Transverse colon (tissue), 4 donors: ENCODE measurements at regions not wholly inside any gene's neighbourhood (a gene's known extent, or its start where the extent isn't known, plus 50 kb on each side); places are given as distances from the start of the nearest gene placed in this dataset.

Experiments used
- DNase-seq: peaks from one replicate; pipeline ENCODE4 v3.0.0-alpha.2; 2019
- H3K27ac ChIP-seq, 4 donors: fragments of 200-600 bp; sonication (generic); 2 replicates each; pipeline ENCODE4 v1.5.1; 2016 to 2018; ENCODE audit warnings: inconsistent platforms in 4 of 4
- H3K27me3 ChIP-seq: fragments of 200-600 bp; sonication (generic); 2 replicates; pipeline ENCODE4 v1.5.1; 2017; ENCODE audit warnings: inconsistent platforms
- H3K36me3 ChIP-seq, 4 donors: fragments of 200-600 bp; sonication (generic); 2 replicates each; pipeline ENCODE4 v1.5.1; 2017 to 2019; ENCODE audit warnings: inconsistent platforms in 4 of 4
- H3K4me1 ChIP-seq, 4 donors: fragments of 200-600 bp; sonication (generic); 2 replicates each; pipeline ENCODE4 v1.5.1; 2017 to 2020; ENCODE audit warnings: inconsistent platforms in 4 of 4
- H3K4me3 ChIP-seq, 4 donors: fragments of 200-600 bp; sonication (generic); 1 replicate in 1 of 4; 2 replicates in 3 of 4; pipeline versions ENCODE4 v1.5.1 to v1.6.1; 2017 to 2019; ENCODE audit warnings: inconsistent platforms in 4 of 4
- H3K9me3 ChIP-seq, 2 donors: fragments of 200-600 bp; sonication (generic); 2 replicates each; pipeline ENCODE4 v1.5.1; 2017 to 2019; ENCODE audit warnings: inconsistent platforms in 2 of 2
- EP300 ChIP-seq: sonication (generic); formaldehyde crosslinking; IDR thresholded peaks from one replicate; pipeline ENCODE4 v1.6.1; 2017; ENCODE audit warnings: antibody characterized with exemption, low read depth
- POLR2A ChIP-seq: fragments of 450-650 bp; IDR thresholded peaks from one replicate; pipeline ENCODE4 v1.6.1; 2016; ENCODE audit warnings: antibody characterized with exemption, mild to moderate bottlenecking, moderate library complexity
- POLR2AphosphoS5 ChIP-seq, 3 donors: sonication (generic); formaldehyde crosslinking; IDR thresholded peaks; one replicate each; pipeline ENCODE4 v1.6.1; 2016; ENCODE audit warnings: antibody characterized with exemption in 3 of 3
- WGBS, 2 donors: methylation state at CpG; one replicate each; pipeline ENCODE4 v1.1.5; 2018; ENCODE audit warnings: low coverage in 1 of 2; 5-methylcytosine and 5-hydroxymethylcytosine counted together
- in situ Hi-C, 4 donors: fragments of 200-750 bp; cut with MboI; loops; one replicate each; pipeline versions ENCODE4 v1.15.0 to v1.15.1; 2017; ENCODE audit warnings: low sequenced_read_pairs in 3 of 4, low pct_ligation_motif_present in 1 of 4, low pct_unique_long_range_greater_than_20kb in 1 of 4
- intact Hi-C: fragments of 100-400 bp; cut with DNase I; formaldehyde crosslinking; loops from one replicate; pipeline ENCODE4 v1.15.1; 2023; ENCODE audit warnings: low total_unique reads
- TF ChIP-seq, protein P1 (sequence below), 5 experiments: fragments of 200-600 bp in 3 of 5; fragments of 450-650 bp in 2 of 5; sonication (generic) in 3 of 5; IDR thresholded peaks; 1 replicate in 2 of 5; 2 replicates in 3 of 5; pipeline ENCODE4 v1.5.1; 2016 to 2017; ENCODE audit warnings: antibody characterized with exemption in 5 of 5, inconsistent platforms in 3 of 5, mild to moderate bottlenecking in 2 of 5, moderate library complexity in 1 of 5

DNA sequence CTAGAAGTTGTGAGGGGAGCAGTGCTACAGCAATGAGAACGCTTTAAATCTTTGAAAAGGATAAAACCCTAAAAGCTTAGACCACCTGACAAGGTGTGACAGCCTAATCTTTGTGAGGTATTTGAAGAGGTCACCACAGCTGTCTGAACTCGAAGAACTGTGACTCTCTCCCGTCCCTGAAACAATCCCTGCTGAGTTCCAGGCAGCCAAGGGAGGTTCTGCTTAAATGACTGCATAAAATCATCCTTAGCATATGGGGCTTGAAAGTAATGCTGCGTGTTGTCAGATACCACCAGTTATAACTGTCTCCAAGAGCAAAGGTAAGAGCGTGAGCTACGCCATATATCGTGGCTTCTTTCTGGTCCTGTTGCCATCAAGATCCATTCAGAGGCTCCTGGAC lies 696.3 kb downstream of the PCDH7 start:
- TF ChIP-seq, protein P1, sequence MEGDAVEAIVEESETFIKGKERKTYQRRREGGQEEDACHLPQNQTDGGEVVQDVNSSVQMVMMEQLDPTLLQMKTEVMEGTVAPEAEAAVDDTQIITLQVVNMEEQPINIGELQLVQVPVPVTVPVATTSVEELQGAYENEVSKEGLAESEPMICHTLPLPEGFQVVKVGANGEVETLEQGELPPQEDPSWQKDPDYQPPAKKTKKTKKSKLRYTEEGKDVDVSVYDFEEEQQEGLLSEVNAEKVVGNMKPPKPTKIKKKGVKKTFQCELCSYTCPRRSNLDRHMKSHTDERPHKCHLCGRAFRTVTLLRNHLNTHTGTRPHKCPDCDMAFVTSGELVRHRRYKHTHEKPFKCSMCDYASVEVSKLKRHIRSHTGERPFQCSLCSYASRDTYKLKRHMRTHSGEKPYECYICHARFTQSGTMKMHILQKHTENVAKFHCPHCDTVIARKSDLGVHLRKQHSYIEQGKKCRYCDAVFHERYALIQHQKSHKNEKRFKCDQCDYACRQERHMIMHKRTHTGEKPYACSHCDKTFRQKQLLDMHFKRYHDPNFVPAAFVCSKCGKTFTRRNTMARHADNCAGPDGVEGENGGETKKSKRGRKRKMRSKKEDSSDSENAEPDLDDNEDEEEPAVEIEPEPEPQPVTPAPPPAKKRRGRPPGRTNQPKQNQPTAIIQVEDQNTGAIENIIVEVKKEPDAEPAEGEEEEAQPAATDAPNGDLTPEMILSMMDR (IDR thresholded peaks at IDR 0.05), result no peak
- TF ChIP-seq POLR2AphosphoS5 (IDR thresholded peaks at IDR 0.05) (no peak), POLR2A (no peak), EP300 (no peak)
- intact Hi-C loops (no loop called here), in situ Hi-C loops (no loop called here)
- no peak for DNase-seq
- no peak overlapping the region for H3K4me3 ChIP-seq
- H3K27me3 ChIP-seq, result no peaks in the 10 kb centered on the region
- WGBS, 2 donors, result 84 to 92% methylated on average over 5 to 7 of the region's 7 CpGs
- H3K27ac ChIP-seq, result no peak overlapping the region
- H3K36me3 ChIP-seq, result no peaks in the 10 kb centered on the region
- H3K9me3 ChIP-seq, result no peaks in the 10 kb centered on the region
- H3K4me1 ChIP-seq, result peaks cover 0 to 22% (median 11%) of the 10 kb centered on the region in 4 donors

DNA sequence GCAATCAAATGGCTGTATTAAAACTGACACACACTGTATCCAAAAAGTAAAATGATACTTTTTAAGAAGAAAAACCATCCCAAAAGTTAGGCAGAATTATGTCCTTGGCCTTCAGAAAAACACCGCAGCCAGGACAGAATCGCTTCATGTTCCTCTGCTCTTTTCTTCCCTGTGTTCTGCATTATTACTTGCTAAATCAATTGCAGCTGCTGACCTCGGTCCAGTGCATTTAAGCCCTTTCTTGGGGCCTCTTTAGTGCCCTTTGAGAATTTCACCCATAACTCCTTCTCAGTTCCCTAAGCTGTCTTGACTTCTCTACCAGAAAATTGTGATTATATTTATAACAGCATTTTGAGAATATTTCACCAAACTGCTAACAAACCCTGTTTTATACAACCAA lies 696.9 kb downstream of the PCDH7 start:
- in situ Hi-C loops, result no loop called here
- Histone ChIP-seq H3K4me3 (no peak overlapping the region), H3K27ac (no peak overlapping the region), H3K9me3 (no peaks in the 10 kb centered on the region), H3K36me3 (no peaks in the 10 kb centered on the region), H3K4me1 (peaks cover 0 to 17% (median 8%) of the 10 kb centered on the region in 4 donors), H3K27me3 (no peaks in the 10 kb centered on the region)
- no peak for DNase-seq
- intact Hi-C loops, result no loop called here
- no peak for TF ChIP-seq POLR2AphosphoS5 (IDR thresholded peaks at IDR 0.05)
- TF ChIP-seq EP300, result no peak
- TF ChIP-seq POLR2A, result no peak
- TF ChIP-seq, protein P1 (IDR thresholded peaks at IDR 0.05), result no peak
- 78 to 86% methylated on average over 3 of the region's 3 CpGs for WGBS, 2 donors

DNA sequence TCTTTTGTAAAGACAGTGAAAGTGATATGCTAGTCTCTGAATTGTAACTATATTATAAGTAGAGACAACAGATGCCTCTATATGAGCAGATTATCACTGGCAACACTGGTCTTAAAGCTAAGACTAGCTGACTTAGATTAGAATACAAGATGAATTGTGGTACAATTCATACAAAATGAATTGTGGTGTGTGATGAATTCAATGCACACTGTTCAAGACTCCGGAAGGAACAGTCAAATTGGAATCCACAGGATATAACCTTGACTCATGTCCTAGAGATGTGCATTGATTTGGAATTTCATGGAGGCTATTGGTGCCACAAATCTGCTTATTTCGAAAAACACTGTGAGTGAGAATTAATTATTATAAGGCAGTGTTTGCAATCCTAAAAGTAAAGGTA lies 701.8 kb downstream of the PCDH7 start:
- 77 to 90% methylated on average over 2 of the region's 2 CpGs for WGBS, 2 donors
- intact Hi-C loops, result no loop called here
- in situ Hi-C loops, result no loop called here

DNA sequence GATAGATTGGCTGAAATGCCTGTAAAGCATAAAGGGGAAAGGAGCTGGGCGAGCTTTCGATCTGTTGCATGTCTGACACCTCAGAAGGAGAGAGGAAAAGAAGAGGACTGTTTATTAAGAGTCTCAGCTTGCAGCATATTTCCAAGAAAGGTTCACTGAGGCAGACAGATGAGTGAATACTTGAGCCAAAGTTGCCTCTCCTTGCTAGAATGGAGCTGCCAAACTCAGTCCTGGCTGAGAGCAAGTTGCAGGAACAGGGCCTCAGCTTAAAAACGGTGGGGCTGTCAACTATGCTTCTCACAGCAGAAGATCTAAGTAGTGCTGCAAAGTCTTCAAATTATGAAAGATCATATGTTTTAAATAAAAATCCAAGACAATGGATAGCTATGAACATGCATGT lies 707.5 kb downstream of the PCDH7 start:
- Histone ChIP-seq H3K27ac (no peak overlapping the region), H3K4me3 (no peak overlapping the region), H3K36me3 (no peaks in the 10 kb centered on the region), H3K27me3 (no peaks in the 10 kb centered on the region), H3K9me3 (no peaks in the 10 kb centered on the region), H3K4me1 (no peaks in the 10 kb centered on the region)
- WGBS, 2 donors, result 61 to 62% methylated on average over 3 of the region's 3 CpGs
- TF ChIP-seq, protein P1 (IDR thresholded peaks at IDR 0.05), result no peak
- TF ChIP-seq POLR2A, result no peak
- TF ChIP-seq POLR2AphosphoS5 (IDR thresholded peaks at IDR 0.05), result no peak
- intact Hi-C loops (no loop called here), in situ Hi-C loops (no loop called here)
- DNase-seq, result no peak

More for the DNA sequence above, 701.8 kb downstream of the PCDH7 start:
- H3K4me3 ChIP-seq, result no peak overlapping the region
- no peaks in the 10 kb centered on the region for H3K36me3 ChIP-seq
- no peaks in the 10 kb centered on the region for H3K27me3 ChIP-seq
- H3K27ac ChIP-seq, result no peak overlapping the region
- TF ChIP-seq POLR2AphosphoS5 (IDR thresholded peaks at IDR 0.05) (no peak), EP300 (no peak), POLR2A (no peak)
- TF ChIP-seq, protein P1 (IDR thresholded peaks at IDR 0.05), result no peak
- no peaks in the 10 kb centered on the region for H3K4me1 ChIP-seq
- no peaks in the 10 kb centered on the region for H3K9me3 ChIP-seq
- no peak for DNase-seq
